GM12875 (cell line): ENCODE measurements at regions not wholly inside any gene's neighbourhood (a gene's known extent, or its start where the extent isn't known, plus 50 kb on each side); places are given as distances from the start of the nearest gene placed in this dataset.
"Not testable (repeated sequence)": the region's sequence is repeated elsewhere in the genome, so short reads cannot be mapped to it uniquely, and the experiment has no call there.

ENCODE experiments used
- H3K4me3 ChIP-seq: one replicate; pipeline ENCODE4 v1.5.1; 2011; ENCODE audit warnings: low read depth, low read length, control low read depth
- TF ChIP-seq, protein P1 (sequence below): IDR thresholded peaks from 2 replicates; pipeline ENCODE4 v1.5.1; 2011; ENCODE audit warnings: low read depth, mild to moderate bottlenecking, control low read depth, inconsistent platforms, low read length, moderate library complexity, borderline replicate concordance; ENCODE audit not compliant: insufficient read depth

- TF ChIP-seq, protein P1, sequence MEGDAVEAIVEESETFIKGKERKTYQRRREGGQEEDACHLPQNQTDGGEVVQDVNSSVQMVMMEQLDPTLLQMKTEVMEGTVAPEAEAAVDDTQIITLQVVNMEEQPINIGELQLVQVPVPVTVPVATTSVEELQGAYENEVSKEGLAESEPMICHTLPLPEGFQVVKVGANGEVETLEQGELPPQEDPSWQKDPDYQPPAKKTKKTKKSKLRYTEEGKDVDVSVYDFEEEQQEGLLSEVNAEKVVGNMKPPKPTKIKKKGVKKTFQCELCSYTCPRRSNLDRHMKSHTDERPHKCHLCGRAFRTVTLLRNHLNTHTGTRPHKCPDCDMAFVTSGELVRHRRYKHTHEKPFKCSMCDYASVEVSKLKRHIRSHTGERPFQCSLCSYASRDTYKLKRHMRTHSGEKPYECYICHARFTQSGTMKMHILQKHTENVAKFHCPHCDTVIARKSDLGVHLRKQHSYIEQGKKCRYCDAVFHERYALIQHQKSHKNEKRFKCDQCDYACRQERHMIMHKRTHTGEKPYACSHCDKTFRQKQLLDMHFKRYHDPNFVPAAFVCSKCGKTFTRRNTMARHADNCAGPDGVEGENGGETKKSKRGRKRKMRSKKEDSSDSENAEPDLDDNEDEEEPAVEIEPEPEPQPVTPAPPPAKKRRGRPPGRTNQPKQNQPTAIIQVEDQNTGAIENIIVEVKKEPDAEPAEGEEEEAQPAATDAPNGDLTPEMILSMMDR = no peak
- no peak overlapping the region for H3K4me3 ChIP-seq
These were observed 422.5 kb downstream of the BTG1 start for GRCh38 chr12:91723191-91723590.

GRCh38 chr12:91722072-91722471 lies 423.6 kb downstream of the BTG1 start:
- TF ChIP-seq, protein P1 = no peak
- H3K4me3 ChIP-seq = no peak overlapping the region

DNA sequence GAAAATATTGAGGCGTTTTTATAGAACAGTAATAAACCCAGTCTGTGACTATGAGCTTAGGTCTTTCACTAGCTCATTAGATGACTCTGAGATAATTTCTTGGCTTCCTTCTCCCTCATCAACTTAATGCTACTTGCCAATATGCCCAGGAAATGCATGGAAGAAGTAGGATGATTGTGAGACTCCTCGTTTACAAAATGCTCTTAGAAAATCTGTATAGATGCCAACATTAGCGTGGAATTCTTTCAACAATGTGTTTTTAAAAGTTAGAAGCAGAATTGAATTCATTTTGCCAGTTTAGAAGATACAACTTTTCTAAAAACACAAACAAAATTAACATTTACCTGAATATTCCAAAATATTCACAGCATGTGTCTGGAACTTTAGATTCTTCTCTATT lies 424.6 kb downstream of the BTG1 start:
- TF ChIP-seq, protein P1 = no peak
- H3K4me3 ChIP-seq = no peak overlapping the region

DNA sequence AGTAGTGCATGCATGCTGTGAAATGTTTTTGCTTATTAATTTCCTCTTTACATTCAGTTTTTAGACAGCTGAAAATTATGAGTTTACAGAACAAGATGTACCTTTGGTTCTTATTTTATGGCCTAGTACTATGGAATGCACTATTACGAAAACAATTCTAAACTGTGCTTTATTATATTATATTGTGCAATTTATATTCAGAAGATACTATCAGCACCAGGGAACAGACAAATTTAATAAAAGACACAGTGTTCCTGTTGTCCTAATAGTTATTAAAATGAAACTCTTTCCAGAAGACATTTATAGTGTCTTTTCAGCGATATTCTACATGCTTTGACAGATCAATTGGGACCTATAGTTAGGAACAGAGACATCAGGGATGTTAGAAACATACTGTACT lies 427.3 kb downstream of the BTG1 start:
- TF ChIP-seq, protein P1 = no peak
- no peak overlapping the region for H3K4me3 ChIP-seq

DNA sequence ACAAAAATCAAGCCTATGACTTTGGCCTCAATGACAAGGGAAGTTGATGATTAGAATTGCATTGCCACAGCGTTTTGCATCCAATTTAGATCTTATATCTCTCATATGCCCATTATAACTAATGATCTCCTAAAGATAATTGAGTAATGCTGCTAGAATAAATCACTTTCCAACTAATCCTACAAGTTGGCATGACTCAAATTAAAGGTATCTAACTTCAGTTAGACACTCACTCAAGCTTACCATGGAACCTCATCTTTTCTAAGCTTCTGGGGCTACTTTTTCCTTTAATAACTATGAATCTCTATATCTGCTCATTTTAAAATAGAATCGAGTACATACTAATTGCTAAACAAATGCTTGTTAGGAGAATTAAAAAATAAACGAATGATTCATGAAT lies 427.8 kb downstream of the BTG1 start:
- TF ChIP-seq, protein P1 = no peak
- no peak overlapping the region for H3K4me3 ChIP-seq

DNA sequence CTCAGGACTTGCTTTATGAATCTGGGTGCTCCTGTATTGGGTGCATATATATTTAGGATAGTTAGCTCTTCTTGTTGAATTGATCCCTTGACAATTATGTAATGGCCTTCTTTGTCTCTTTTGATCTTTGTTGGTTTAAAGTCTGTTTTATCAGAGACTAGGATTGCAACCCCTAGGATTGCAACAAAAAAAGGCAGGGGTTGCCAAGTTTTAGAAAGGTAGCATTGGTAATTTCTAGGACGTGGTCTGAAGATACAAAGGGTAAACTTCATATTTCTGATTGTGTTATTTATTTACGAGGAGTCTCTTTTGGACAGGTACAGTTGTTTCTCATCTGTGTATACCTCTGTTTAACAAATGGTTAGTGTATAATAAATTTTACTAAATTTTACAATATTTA lies 433.7 kb downstream of the BTG1 start:
- not testable (repeated sequence) for H3K4me3 ChIP-seq

DNA sequence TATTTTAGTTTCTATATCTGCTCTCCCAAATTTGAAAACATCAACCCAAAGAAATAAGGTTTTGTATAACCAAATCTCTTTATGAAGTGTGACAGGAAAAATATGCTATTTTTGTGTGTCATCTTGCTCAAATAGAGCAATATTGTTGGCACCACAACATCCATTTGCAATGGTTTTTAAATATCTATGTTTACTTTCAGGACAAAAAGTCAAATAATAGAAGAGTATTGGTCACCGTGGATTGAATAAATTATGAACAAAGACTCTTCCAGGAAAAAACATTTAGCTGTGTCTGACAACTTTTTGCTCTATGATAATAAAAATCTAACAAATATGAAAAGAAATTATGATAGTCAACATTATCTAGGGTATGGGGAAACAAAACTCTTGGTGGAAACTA lies 439.2 kb downstream of the BTG1 start:
- H3K4me3 ChIP-seq = no peak overlapping the region
- TF ChIP-seq, protein P1 = no peak

- TF ChIP-seq, protein P1 = no peak
- no peak overlapping the region for H3K4me3 ChIP-seq
These were observed 441.2 kb downstream of the BTG1 start for GRCh38 chr12:91704446-91704845.
